Mesenchymal stem cell (in vitro differentiated cells and primary cell): ENCODE measurements at regions not wholly inside any gene's neighbourhood (a gene's known extent, or its start where the extent isn't known, plus 50 kb on each side); places are given as distances from the start of the nearest gene placed in this dataset.
A peak's percentile ranks its signal among the peaks of the same experiment; 100 is the strongest.

Experiments
- DNase-seq: peaks from one replicate; pipeline ENCODE4 v3.0.0-alpha.2; 2013
- H2AFZ ChIP-seq: one replicate; pipeline ENCODE4 v1.6.1; 2013; ENCODE audit warnings: low read depth, mild to moderate bottlenecking, control low read depth, inconsistent platforms, low read length, moderate library complexity
- H2AK5ac ChIP-seq: 2 replicates; pipeline ENCODE4 v1.6.1; 2013; ENCODE audit warnings: low read length, moderate library complexity, mild to moderate bottlenecking, inconsistent platforms; ENCODE audit not compliant: severe bottlenecking
- H2BK120ac ChIP-seq: one replicate; pipeline ENCODE4 v1.6.1; 2013; ENCODE audit warnings: low read depth, mild to moderate bottlenecking, inconsistent platforms, low read length, moderate library complexity
- H2BK12ac ChIP-seq, 2 experiments: one replicate each; pipeline ENCODE4 v1.6.1; 2013; ENCODE audit warnings: inconsistent platforms in 2 of 2, low read length in 2 of 2, mild to moderate bottlenecking in 2 of 2, moderate library complexity in 2 of 2, control low read depth in 1 of 2
- H2BK15ac ChIP-seq: one replicate; pipeline ENCODE4 v1.6.1; 2013; ENCODE audit warnings: mild to moderate bottlenecking, low read depth, inconsistent platforms; ENCODE audit not compliant: poor library complexity, severe bottlenecking
- H2BK5ac ChIP-seq: 2 replicates; pipeline ENCODE4 v1.6.1; 2013; ENCODE audit warnings: low read depth, mild to moderate bottlenecking, low read length, control low read depth, inconsistent platforms; ENCODE audit not compliant: poor library complexity, severe bottlenecking
- H3K14ac ChIP-seq, 2 experiments: one replicate each; pipeline ENCODE4 v1.6.1; 2013; ENCODE audit warnings: inconsistent platforms in 2 of 2, low read length in 2 of 2, control low read depth in 1 of 2, mild to moderate bottlenecking in 1 of 2, moderate library complexity in 1 of 2
- H3K18ac ChIP-seq, 2 experiments: one replicate each; pipeline ENCODE4 v1.6.1; 2013; ENCODE audit warnings: inconsistent platforms in 2 of 2, low read length in 2 of 2, control low read depth in 1 of 2, low read depth in 1 of 2, mild to moderate bottlenecking in 1 of 2
- H3K23ac ChIP-seq, 2 experiments: one replicate each; pipeline ENCODE4 v1.6.1; 2013; ENCODE audit warnings: inconsistent platforms in 2 of 2, low read length in 2 of 2, mild to moderate bottlenecking in 2 of 2, moderate library complexity in 2 of 2, control low read depth in 1 of 2
- H3K27ac ChIP-seq: 2 replicates; pipeline ENCODE4 v1.5.1; 2013; ENCODE audit warnings: mild to moderate bottlenecking, moderate library complexity, low read length, control low read depth, inconsistent platforms; ENCODE audit not compliant: poor library complexity, severe bottlenecking
- H3K27me3 ChIP-seq, 2 experiments: 2 replicates each; pipeline versions ENCODE4 v1.6.1 to v1.7.0; 2013; ENCODE audit warnings: low read length in 2 of 2, mild to moderate bottlenecking in 2 of 2, moderate library complexity in 2 of 2, control low read depth in 1 of 2, inconsistent platforms in 1 of 2; ENCODE audit not compliant: control insufficient read depth in 1 of 2, insufficient read depth in 1 of 2
- H3K36me3 ChIP-seq, 2 experiments: 2 replicates each; pipeline versions ENCODE4 v1.6.1 to v1.7.0; 2013; ENCODE audit warnings: low read length in 2 of 2, control low read depth in 1 of 2, inconsistent platforms in 1 of 2, low read depth in 1 of 2, mild to moderate bottlenecking in 1 of 2; ENCODE audit not compliant: insufficient read depth in 2 of 2, control insufficient read depth in 1 of 2
- H3K4ac ChIP-seq, 2 experiments: one replicate each; pipeline ENCODE4 v1.6.1; 2013; ENCODE audit warnings: inconsistent platforms in 2 of 2, low read length in 2 of 2, mild to moderate bottlenecking in 2 of 2, moderate library complexity in 2 of 2, control low read depth in 1 of 2, low read depth in 1 of 2
- H3K4me1 ChIP-seq: 2 replicates; pipeline ENCODE4 v1.6.1; 2013; ENCODE audit warnings: low read depth, low read length, control low read depth; ENCODE audit not compliant: control insufficient read depth, insufficient read depth
- H3K4me2 ChIP-seq: 2 replicates; pipeline ENCODE4 v1.6.1; 2013; ENCODE audit warnings: low read length, mild to moderate bottlenecking, inconsistent platforms; ENCODE audit not compliant: poor library complexity, severe bottlenecking
- H3K4me3 ChIP-seq, 2 experiments: 2 replicates each; pipeline versions ENCODE4 v1.5.1 to v1.7.0; 2013; ENCODE audit warnings: low read length in 2 of 2, mild to moderate bottlenecking in 2 of 2, control low read depth in 1 of 2, low read depth in 1 of 2; ENCODE audit not compliant: insufficient read depth in 1 of 2
- H3K79me1 ChIP-seq: replicated peaks from 2 replicates; pipeline ENCODE4 v1.6.1; 2013; ENCODE audit warnings: mild to moderate bottlenecking, control low read depth, low read length, inconsistent platforms; ENCODE audit not compliant: poor library complexity, severe bottlenecking
- H3K9ac ChIP-seq: 2 replicates; pipeline ENCODE4 v1.7.0; 2013; ENCODE audit warnings: mild to moderate bottlenecking, low read length, moderate library complexity
- H3K9me3 ChIP-seq: 2 replicates; pipeline ENCODE4 v1.7.0; 2013; ENCODE audit warnings: mild to moderate bottlenecking, low read length; ENCODE audit not compliant: control insufficient read depth
- H4K8ac ChIP-seq: one replicate; pipeline ENCODE4 v1.6.1; 2013; ENCODE audit warnings: inconsistent platforms, mild to moderate bottlenecking, low read length, moderate library complexity
- H4K91ac ChIP-seq: one replicate; pipeline ENCODE4 v1.6.1; 2013; ENCODE audit warnings: mild to moderate bottlenecking, low read length, inconsistent platforms
- WGBS: methylation state at CpG from one replicate; pipeline ENCODE4 v1.1.7; 2013; ENCODE audit warnings: mixed read lengths; 5-methylcytosine and 5-hydroxymethylcytosine counted together

- Histone ChIP-seq H3K18ac (peak overlapping the region in 1 of 2 experiments; percentile 41), H3K14ac (peak overlapping the region in 1 of 2 experiments; percentile 55), H3K4me3 (peak overlapping the region in 1 of 2 experiments; percentile 3), H2BK15ac (no peak overlapping the region), H2BK12ac (no peak overlapping the region), H3K36me3 (no peaks in the 10 kb centered on the region), H3K9ac (no peak overlapping the region), H2BK120ac (no peak overlapping the region), H3K9me3 (no peaks in the 10 kb centered on the region), H4K8ac (no peak overlapping the region), H3K4ac (no peak overlapping the region), H3K4me1 (peaks cover 2% of the 10 kb centered on the region), H3K23ac (no peak overlapping the region), H4K91ac (no peak overlapping the region), H3K27me3 (peaks cover 14 to 27% of the 10 kb centered on the region in 2 experiments), H2AK5ac (no peak overlapping the region), H3K79me1 (no peaks in the 10 kb centered on the region), H2BK5ac (no peak overlapping the region), H3K27ac (no peak overlapping the region), H2AFZ (no peak overlapping the region), H3K4me2 (no peak overlapping the region)
- DNase-seq: no peak
- WGBS: 90% methylated on average over 3 of the region's 3 CpGs
Observed at GRCh38 chr17:5672141-5672540, 87.8 kb upstream of the NLRP1 start.

GRCh38 chr17:5672815-5673430, 88.6 kb upstream of the NLRP1 start:
- Histone ChIP-seq H3K18ac (no peak overlapping the region), H3K36me3 (no peaks in the 10 kb centered on the region), H3K4ac (no peak overlapping the region), H3K79me1 (no peaks in the 10 kb centered on the region), H3K9me3 (no peaks in the 10 kb centered on the region), H2BK15ac (no peak overlapping the region), H3K14ac (no peak overlapping the region), H3K4me1 (peaks cover 2% of the 10 kb centered on the region), H4K91ac (no peak overlapping the region), H2BK12ac (no peak overlapping the region), H3K27ac (no peak overlapping the region), H2BK5ac (no peak overlapping the region), H2AK5ac (no peak overlapping the region), H4K8ac (peak overlapping the region; percentile 29), H3K23ac (no peak overlapping the region), H3K4me2 (no peak overlapping the region), H3K9ac (no peak overlapping the region), H2AFZ (no peak overlapping the region), H2BK120ac (no peak overlapping the region), H3K27me3 (peaks cover 10 to 20% of the 10 kb centered on the region in 2 experiments), H3K4me3 (no peak overlapping the region)
- 81% methylated on average over 5 of the region's 5 CpGs for WGBS
- DNase-seq: no peak

DNA sequence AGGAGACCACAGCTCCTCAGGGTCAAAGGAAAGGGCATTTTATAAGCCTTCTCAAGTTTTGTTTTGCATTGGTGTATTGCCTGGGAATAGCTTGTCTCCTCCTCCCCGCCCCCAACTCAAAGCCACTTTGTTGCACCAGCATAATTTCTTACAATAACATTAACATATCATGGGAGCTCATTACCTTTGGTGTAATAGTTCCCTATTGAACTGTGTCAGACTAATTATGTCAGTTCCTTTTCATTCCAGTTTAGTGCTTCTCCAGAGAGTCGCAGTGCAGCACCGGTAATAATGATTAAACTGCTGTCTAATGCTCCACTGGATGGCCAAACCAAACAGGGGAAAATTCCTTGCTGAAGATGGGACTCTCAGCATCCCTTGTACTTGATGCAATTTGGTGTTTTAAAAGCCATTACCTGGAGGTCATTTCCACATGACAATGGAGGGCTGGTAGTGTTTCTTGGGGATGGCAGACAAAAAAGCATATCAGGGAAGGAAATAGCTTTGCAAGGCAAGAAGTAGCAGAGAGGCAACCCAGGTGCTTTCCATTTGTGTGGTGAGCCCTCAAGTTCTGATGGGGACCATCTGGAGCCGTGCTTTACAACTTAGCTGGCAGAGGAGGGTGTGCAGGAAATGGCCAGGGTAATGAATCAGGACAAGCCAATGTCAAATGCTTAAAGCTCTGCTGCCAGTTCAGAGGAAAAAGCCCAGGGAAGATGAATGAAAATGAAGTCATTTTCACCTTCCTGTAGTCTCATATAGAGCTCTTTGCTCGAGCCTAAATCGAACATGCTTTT, 91.5 kb upstream of the NLRP1 start:
- H3K36me3 ChIP-seq: no peaks in the 10 kb centered on the region
- no peak overlapping the region for H3K4me2 ChIP-seq
- no peak overlapping the region for H3K4me3 ChIP-seq
- no peak overlapping the region for H3K14ac ChIP-seq
- H3K9me3 ChIP-seq: no peaks in the 10 kb centered on the region
- peaks cover 6% of the 10 kb centered on the region for H3K4me1 ChIP-seq
- H2BK5ac ChIP-seq: no peak overlapping the region
- no peak overlapping the region for H3K4ac ChIP-seq
- no peak overlapping the region for H3K27ac ChIP-seq
- H3K27me3 ChIP-seq: peaks cover 9 to 13% of the 10 kb centered on the region in 2 experiments
- H3K9ac ChIP-seq: no peak overlapping the region
- no peaks in the 10 kb centered on the region for H3K79me1 ChIP-seq
- no peak overlapping the region for H3K23ac ChIP-seq
- no peak overlapping the region for H4K91ac ChIP-seq
- H4K8ac ChIP-seq: no peak overlapping the region
- H2BK15ac ChIP-seq: no peak overlapping the region
- no peak overlapping the region for H2BK12ac ChIP-seq
- 55% methylated on average over 6 of the region's 6 CpGs for WGBS
- peak; percentile 1 for DNase-seq
- H3K18ac ChIP-seq: no peak overlapping the region
- no peak overlapping the region for H2AFZ ChIP-seq
- no peak overlapping the region for H2AK5ac ChIP-seq
- no peak overlapping the region for H2BK120ac ChIP-seq

DNA sequence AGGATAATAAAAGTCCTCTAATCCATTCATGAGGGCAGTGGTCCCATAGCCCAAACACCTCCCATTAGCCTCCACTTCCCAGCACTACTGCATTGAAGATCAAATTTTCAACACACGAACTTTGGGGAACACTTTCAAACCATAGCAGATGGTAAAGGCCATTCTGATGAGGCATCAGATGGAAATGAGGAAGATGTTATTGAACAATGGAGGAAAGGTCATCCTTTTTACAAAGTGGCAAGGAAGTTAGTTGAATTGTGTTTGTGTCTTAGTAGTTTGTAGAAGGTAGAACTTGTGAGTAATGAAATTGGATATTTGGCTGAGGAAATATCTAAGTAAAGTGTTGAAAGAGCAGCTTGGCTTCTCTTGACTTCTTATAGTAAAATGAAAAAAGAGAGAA, 93.3 kb upstream of the NLRP1 start:
- H3K36me3 ChIP-seq: no peaks in the 10 kb centered on the region

More for the DNA sequence above, 93.3 kb upstream of the NLRP1 start:
- H2BK120ac ChIP-seq: no peak overlapping the region
- no peak overlapping the region for H2AFZ ChIP-seq
- no peak overlapping the region for H3K23ac ChIP-seq
- DNase-seq: no peak
- no peak overlapping the region for H3K4me3 ChIP-seq
- WGBS: 76% methylated on average over 1 of the region's 1 CpG
- no peak overlapping the region for H3K14ac ChIP-seq
- no peak overlapping the region for H2AK5ac ChIP-seq
- H3K79me1 ChIP-seq: no peaks in the 10 kb centered on the region
- peaks cover 13 to 23% of the 10 kb centered on the region in 2 experiments for H3K27me3 ChIP-seq
- no peak overlapping the region for H2BK12ac ChIP-seq
- H3K4ac ChIP-seq: no peak overlapping the region
- no peak overlapping the region for H2BK5ac ChIP-seq
- no peak overlapping the region for H3K4me2 ChIP-seq
- no peak overlapping the region for H4K8ac ChIP-seq
- no peak overlapping the region for H3K27ac ChIP-seq
- peaks cover 5% of the 10 kb centered on the region for H3K4me1 ChIP-seq
- H3K9ac ChIP-seq: no peak overlapping the region
- H3K9me3 ChIP-seq: no peaks in the 10 kb centered on the region
- no peak overlapping the region for H2BK15ac ChIP-seq
- H3K18ac ChIP-seq: no peak overlapping the region
- no peak overlapping the region for H4K91ac ChIP-seq
